H9 (cell line): ENCODE measurements at regions not wholly inside any gene's neighbourhood (a gene's known extent, or its start where the extent isn't known, plus 50 kb on each side); places are given as distances from the start of the nearest gene placed in this dataset.

ENCODE experiments used
- DNase-seq: peaks from one replicate; pipeline ENCODE4 v3.0.0-alpha.2; 2017
- H2AFZ ChIP-seq: one replicate; pipeline ENCODE4 v1.6.1; 2013; ENCODE audit warnings: mild to moderate bottlenecking, low read length, control low read depth, moderate library complexity
- H2AK5ac ChIP-seq: 2 replicates; pipeline ENCODE4 v1.6.1; 2013; ENCODE audit warnings: low read length, control low read depth, mixed read lengths; ENCODE audit not compliant: insufficient read length
- H2BK120ac ChIP-seq: one replicate; pipeline ENCODE4 v1.6.1; 2013; ENCODE audit warnings: low read depth, mild to moderate bottlenecking, low read length, control low read depth, inconsistent platforms; ENCODE audit not compliant: poor library complexity, severe bottlenecking
- H2BK12ac ChIP-seq: 2 replicates; pipeline ENCODE4 v1.6.1; 2013; ENCODE audit warnings: low read length, control low read depth, mixed read lengths, low read depth; ENCODE audit not compliant: insufficient read length
- H2BK15ac ChIP-seq: 2 replicates; pipeline ENCODE4 v1.6.1; 2013; ENCODE audit warnings: low read depth, low read length, control low read depth
- H2BK20ac ChIP-seq: one replicate; pipeline ENCODE4 v1.6.1; 2013; ENCODE audit warnings: low read depth, mild to moderate bottlenecking, low read length, control low read depth, inconsistent platforms; ENCODE audit not compliant: poor library complexity, severe bottlenecking
- H2BK5ac ChIP-seq: 2 replicates; pipeline ENCODE4 v1.6.1; 2013; ENCODE audit warnings: low read length, control low read depth, mixed read lengths; ENCODE audit not compliant: insufficient read length
- H3K14ac ChIP-seq: 2 replicates; pipeline ENCODE4 v1.6.1; 2013; ENCODE audit warnings: low read length, control low read depth; ENCODE audit not compliant: insufficient read depth
- H3K18ac ChIP-seq: 2 replicates; pipeline ENCODE4 v1.6.1; 2013; ENCODE audit warnings: low read depth, mild to moderate bottlenecking, mixed read lengths, low read length, control low read depth; ENCODE audit not compliant: insufficient read length
- H3K23ac ChIP-seq: 2 replicates; pipeline ENCODE4 v1.6.1; 2013; ENCODE audit warnings: low read length, control low read depth, mixed read lengths, low read depth; ENCODE audit not compliant: insufficient read length
- H3K23me2 ChIP-seq: 2 replicates; pipeline ENCODE4 v1.6.1; 2013; ENCODE audit warnings: low read depth, mild to moderate bottlenecking, mixed read lengths, low read length, control low read depth; ENCODE audit not compliant: insufficient read length, poor library complexity, severe bottlenecking
- H3K27ac ChIP-seq: 2 replicates; pipeline ENCODE4 v1.5.1; 2013; ENCODE audit warnings: low read length, control low read depth, mixed read lengths, low read depth; ENCODE audit not compliant: insufficient read length
- H3K27me3 ChIP-seq: 2 replicates; pipeline ENCODE4 v1.6.1; 2013; ENCODE audit warnings: low read length, control low read depth, inconsistent platforms; ENCODE audit not compliant: insufficient read depth
- H3K4ac ChIP-seq: 2 replicates; pipeline ENCODE4 v1.6.1; 2013; ENCODE audit warnings: low read depth, mild to moderate bottlenecking, control low read depth, inconsistent platforms, low read length, moderate library complexity
- H3K4me1 ChIP-seq: 2 replicates; pipeline ENCODE4 v1.6.1; 2013; ENCODE audit warnings: low read length, control low read depth, inconsistent platforms; ENCODE audit not compliant: insufficient read depth
- H3K4me2 ChIP-seq: 2 replicates; pipeline ENCODE4 v1.6.1; 2013; ENCODE audit warnings: low read length, control low read depth, mixed read lengths; ENCODE audit not compliant: insufficient read length, insufficient read depth
- H3K56ac ChIP-seq: 2 replicates; pipeline ENCODE4 v1.6.1; 2013; ENCODE audit warnings: low read depth, mild to moderate bottlenecking, mixed read lengths, low read length, control low read depth; ENCODE audit not compliant: insufficient read length
- H3K79me1 ChIP-seq: 2 replicates; pipeline ENCODE4 v1.6.1; 2013; ENCODE audit warnings: low read depth, mild to moderate bottlenecking, moderate library complexity, low read length, control low read depth, inconsistent platforms; ENCODE audit not compliant: insufficient read depth, poor library complexity, severe bottlenecking
- H3K79me2 ChIP-seq: 2 replicates; pipeline ENCODE4 v1.6.1; 2013; ENCODE audit warnings: low read length, control low read depth, inconsistent platforms; ENCODE audit not compliant: insufficient read depth
- H3K9ac ChIP-seq: 2 replicates; pipeline ENCODE4 v1.6.1; 2013; ENCODE audit warnings: low read length, control low read depth, mixed read lengths; ENCODE audit not compliant: insufficient read length; ENCODE audit errors: extremely low read depth
- H3K9me3 ChIP-seq: one replicate; pipeline ENCODE4 v1.6.1; 2013; ENCODE audit warnings: low read depth, low read length, inconsistent platforms; ENCODE audit not compliant: control insufficient read depth
- H3T11ph ChIP-seq: one replicate; pipeline ENCODE4 v1.6.1; 2013; ENCODE audit warnings: mild to moderate bottlenecking, low read length, control low read depth, inconsistent platforms
- H4K20me1 ChIP-seq: one replicate; pipeline ENCODE4 v1.6.1; 2013; ENCODE audit not compliant: control insufficient read depth, insufficient read length, insufficient read depth
- H4K5ac ChIP-seq: 2 replicates; pipeline ENCODE4 v1.6.1; 2013; ENCODE audit warnings: low read depth, mild to moderate bottlenecking, mixed read lengths, low read length, control low read depth; ENCODE audit not compliant: insufficient read length
- H4K8ac ChIP-seq: replicated peaks from 2 replicates; pipeline ENCODE4 v1.6.1; 2013; ENCODE audit warnings: low read length, control low read depth, mixed read lengths, low read depth; ENCODE audit not compliant: insufficient read length
- H4K91ac ChIP-seq: 2 replicates; pipeline ENCODE4 v1.6.1; 2013; ENCODE audit warnings: low read depth, mild to moderate bottlenecking, moderate library complexity, mixed read lengths, low read length, control low read depth; ENCODE audit not compliant: insufficient read length
- H3K27ac Mint-ChIP-seq, 3 experiments: 2 replicates in 2 of 3; 3 replicates in 1 of 3; pipeline ENCODE4 v1.8.0; 2020 to 2021; ENCODE audit warnings: mixed read lengths in 3 of 3, mild to moderate bottlenecking in 1 of 3, moderate library complexity in 1 of 3
- H3K27me3 Mint-ChIP-seq: 2 replicates; pipeline ENCODE4 v1.8.0; 2021; ENCODE audit warnings: low read depth, mild to moderate bottlenecking, moderate library complexity, mixed read lengths
- H3K36me3 Mint-ChIP-seq, 3 experiments: 2 replicates in 2 of 3; 3 replicates in 1 of 3; pipeline ENCODE4 v1.8.0; 2020 to 2021; ENCODE audit warnings: low read depth in 3 of 3, mixed read lengths in 3 of 3; ENCODE audit not compliant: insufficient read depth in 1 of 3
- H3K4me1 Mint-ChIP-seq, 2 experiments: 2 replicates each; pipeline ENCODE4 v1.8.0; 2020; ENCODE audit warnings: mixed read lengths in 2 of 2
- H3K4me3 Mint-ChIP-seq, 2 experiments: 2 replicates in 1 of 2; 3 replicates in 1 of 2; pipeline ENCODE4 v1.8.0; 2020 to 2021; ENCODE audit warnings: mild to moderate bottlenecking in 2 of 2, mixed read lengths in 2 of 2, moderate library complexity in 1 of 2
- H3K9me3 Mint-ChIP-seq, 2 experiments: 2 replicates in 1 of 2; 3 replicates in 1 of 2; pipeline ENCODE4 v1.8.0; 2020; ENCODE audit warnings: mild to moderate bottlenecking in 2 of 2, mixed read lengths in 2 of 2, moderate library complexity in 1 of 2
- WGBS: extraction: QIAGEN DNeasy Blood & Tissue Kit; methylation state at CpG from one replicate; pipeline ENCODE4 v1.1.7; 2013; ENCODE audit warnings: missing lambda C conversion rate, low lambda C conversion rate, mixed read lengths; ENCODE audit not compliant: insufficient read length; ENCODE audit errors: extremely low coverage; 5-methylcytosine and 5-hydroxymethylcytosine counted together
- TF ChIP-seq, protein P1 (sequence below): fragments of 200-600 bp; sonication (generic); conservative IDR thresholded peaks from 3 replicates; pipeline ENCODE4 v1.8.0; 2021; ENCODE audit warnings: antibody characterized with exemption, mild to moderate bottlenecking

DNA sequence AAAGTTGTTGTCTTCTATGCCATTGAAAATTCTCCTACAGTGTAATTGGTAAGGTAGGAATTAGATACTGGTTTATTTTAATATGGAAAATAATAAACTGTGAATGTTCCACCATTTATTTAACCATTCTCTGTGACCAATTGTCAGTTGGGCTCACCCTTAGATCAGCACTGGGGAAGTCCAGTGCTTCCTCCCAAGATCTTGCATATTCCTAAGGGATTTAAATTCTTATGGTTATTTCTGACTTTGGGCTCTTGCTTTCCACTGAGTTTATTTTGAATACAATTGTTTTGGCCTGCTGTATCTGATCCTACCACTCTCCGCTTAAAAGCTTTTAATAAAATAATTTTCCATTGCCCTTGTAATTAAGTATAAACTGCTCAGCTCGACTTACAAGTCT is 137.4 kb downstream of the OR2K2 start:
- Histone ChIP-seq H4K91ac (no peak overlapping the region), H3K27ac (no peak overlapping the region), H3K79me2 (no peaks in the 10 kb centered on the region), H4K5ac (no peak overlapping the region), H3K18ac (no peak overlapping the region), H2BK120ac (no peak overlapping the region), H2BK15ac (no peak overlapping the region), H4K8ac (no peak overlapping the region), H3K23me2 (no peaks in the 10 kb centered on the region), H3K27me3 (no peaks in the 10 kb centered on the region), H3K4me1 (no peaks in the 10 kb centered on the region), H2BK12ac (no peak overlapping the region), H2AK5ac (no peak overlapping the region), H3T11ph (no peak overlapping the region), H3K14ac (no peak overlapping the region), H2BK20ac (no peak overlapping the region), H3K56ac (no peak overlapping the region), H4K20me1 (no peaks in the 10 kb centered on the region), H3K9ac (no peak overlapping the region), H2AFZ (no peak overlapping the region), H3K23ac (no peak overlapping the region), H3K79me1 (no peaks in the 10 kb centered on the region), H3K4ac (no peak overlapping the region), H3K9me3 (no peaks in the 10 kb centered on the region), H2BK5ac (no peak overlapping the region), H3K4me2 (no peak overlapping the region)
- Mint-ChIP-seq H3K4me1 (peaks cover 13% of the 10 kb centered on the region in 2 experiments), H3K27ac (no peak overlapping the region; a peak in 2 of 7 replicates), H3K9me3 (0 out of 5 replicates have a peak, but pooled peaks cover 0 to 1% of the 10 kb centered on the region in 2 experiments), H3K4me3 (no peak overlapping the region), H3K36me3 (no peaks in the 10 kb centered on the region), H3K27me3 (no peaks in the 10 kb centered on the region)
- no CpG with 5 or more reads among the region's 2 CpGs for WGBS
- TF ChIP-seq, protein P1, sequence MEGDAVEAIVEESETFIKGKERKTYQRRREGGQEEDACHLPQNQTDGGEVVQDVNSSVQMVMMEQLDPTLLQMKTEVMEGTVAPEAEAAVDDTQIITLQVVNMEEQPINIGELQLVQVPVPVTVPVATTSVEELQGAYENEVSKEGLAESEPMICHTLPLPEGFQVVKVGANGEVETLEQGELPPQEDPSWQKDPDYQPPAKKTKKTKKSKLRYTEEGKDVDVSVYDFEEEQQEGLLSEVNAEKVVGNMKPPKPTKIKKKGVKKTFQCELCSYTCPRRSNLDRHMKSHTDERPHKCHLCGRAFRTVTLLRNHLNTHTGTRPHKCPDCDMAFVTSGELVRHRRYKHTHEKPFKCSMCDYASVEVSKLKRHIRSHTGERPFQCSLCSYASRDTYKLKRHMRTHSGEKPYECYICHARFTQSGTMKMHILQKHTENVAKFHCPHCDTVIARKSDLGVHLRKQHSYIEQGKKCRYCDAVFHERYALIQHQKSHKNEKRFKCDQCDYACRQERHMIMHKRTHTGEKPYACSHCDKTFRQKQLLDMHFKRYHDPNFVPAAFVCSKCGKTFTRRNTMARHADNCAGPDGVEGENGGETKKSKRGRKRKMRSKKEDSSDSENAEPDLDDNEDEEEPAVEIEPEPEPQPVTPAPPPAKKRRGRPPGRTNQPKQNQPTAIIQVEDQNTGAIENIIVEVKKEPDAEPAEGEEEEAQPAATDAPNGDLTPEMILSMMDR, result no peak
- DNase-seq, result no peak
